Stimulated activated effector memory CD8-positive, alpha-beta T cell treated with anti-CD3 and anti-CD28 coated beads, Interleukin-12 subunit alpha, Interleukin-12 subunit beta, amount 100 ng/mL, for 72 hours (primary cell): ENCODE measurements at regions not wholly inside any gene's neighbourhood (a gene's known extent, or its start where the extent isn't known, plus 50 kb on each side); places are given as distances from the start of the nearest gene placed in this dataset.

ENCODE experiments used
- ATAC-seq: fragments of 150-1000 bp; cut with Tn5 transposase; 2 replicates; pipeline ENCODE4 v1.10.0; 2021
- DNase-seq, 2 donors: peaks; one replicate each; pipeline ENCODE4 v3.0.0; 2021 to 2022; ENCODE audit warnings: low spot score in 2 of 2
- H3K27ac Mint-ChIP-seq: one replicate; pipeline ENCODE4 v1.8.0; 2022; ENCODE audit warnings: mild to moderate bottlenecking, mixed read lengths
- H3K36me3 Mint-ChIP-seq: one replicate; pipeline ENCODE4 v1.8.0; 2022; ENCODE audit warnings: mild to moderate bottlenecking, mixed read lengths
- H3K4me1 Mint-ChIP-seq: one replicate; pipeline ENCODE4 v1.8.0; 2022; ENCODE audit warnings: mixed read lengths
- H3K4me3 Mint-ChIP-seq: one replicate; pipeline ENCODE4 v1.8.0; 2022; ENCODE audit warnings: mild to moderate bottlenecking, mixed read lengths
- H3K9me3 Mint-ChIP-seq: one replicate; pipeline ENCODE4 v1.8.0; 2022; ENCODE audit warnings: mixed read lengths

DNA sequence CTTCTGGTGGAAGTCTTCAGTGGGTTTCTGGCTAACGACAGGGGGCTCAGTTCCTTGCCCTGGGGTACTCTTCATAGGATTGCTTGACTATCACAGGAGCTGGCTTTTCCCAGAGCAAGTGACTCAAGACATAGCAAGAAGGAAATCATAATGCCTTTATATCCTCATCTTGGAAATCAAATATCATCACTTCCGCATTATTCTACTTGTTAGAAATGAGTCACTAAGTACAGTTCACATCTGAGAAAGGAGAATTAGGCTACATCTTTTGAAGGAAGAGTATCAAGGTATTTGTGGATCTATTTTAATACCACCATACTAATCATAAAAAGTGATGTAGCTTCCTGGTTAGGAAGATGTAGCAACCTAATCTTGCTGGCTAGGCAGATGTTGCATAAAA lies 148.2 kb upstream of the RAI14 start:
- Mint-ChIP-seq H3K36me3 (no peaks in the 10 kb centered on the region), H3K4me3 (no peak overlapping the region), H3K4me1 (no peaks in the 10 kb centered on the region), H3K27ac (no peak overlapping the region), H3K9me3 (no peaks in the 10 kb centered on the region)
- ATAC-seq (no peak), DNase-seq (no peak)

DNA sequence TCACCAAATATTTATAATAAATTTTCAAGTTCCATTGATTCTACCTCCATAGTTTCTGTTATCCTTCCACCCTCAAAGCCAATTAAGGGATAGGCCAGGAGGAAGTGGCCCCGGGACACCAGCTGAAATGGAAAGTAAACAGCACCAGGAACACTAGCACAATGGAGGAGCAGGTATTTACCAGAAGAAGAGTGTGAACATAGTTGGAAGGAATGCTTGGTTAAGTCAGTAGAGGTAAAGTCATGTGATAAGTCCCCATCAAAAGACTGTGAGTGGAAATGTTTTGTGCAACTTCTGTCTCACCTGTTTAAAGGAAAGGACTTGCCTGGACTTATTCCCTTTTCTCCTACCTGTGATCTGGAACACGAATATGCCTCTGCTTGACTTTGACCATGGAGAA lies 146.7 kb upstream of the RAI14 start:
- ATAC-seq (no peak), DNase-seq (no peak)
- no peaks in the 10 kb centered on the region for H3K4me1 Mint-ChIP-seq
- no peak overlapping the region for H3K27ac Mint-ChIP-seq
- no peaks in the 10 kb centered on the region for H3K36me3 Mint-ChIP-seq
- no peak overlapping the region for H3K4me3 Mint-ChIP-seq
- no peaks in the 10 kb centered on the region for H3K9me3 Mint-ChIP-seq

DNA sequence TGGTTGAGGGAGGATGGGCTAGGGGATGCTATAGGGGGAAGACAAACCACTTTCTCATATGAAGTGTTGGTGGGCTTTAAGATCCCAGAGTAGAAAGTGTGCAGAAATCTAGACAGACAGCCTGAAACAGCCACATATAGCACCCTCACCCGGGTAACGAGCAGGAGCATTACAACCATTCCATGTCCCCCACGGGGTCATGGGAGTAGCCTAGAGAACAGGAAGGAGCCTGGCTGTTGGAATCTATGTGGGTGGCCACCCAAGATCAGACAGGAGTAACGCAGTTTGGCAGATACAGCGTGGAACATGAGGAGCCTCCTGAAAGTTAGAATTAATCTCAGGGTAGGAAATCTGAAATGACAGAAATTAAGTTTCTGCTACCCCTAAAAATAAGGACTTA lies 146.1 kb upstream of the RAI14 start:
- Mint-ChIP-seq H3K27ac (no peak overlapping the region), H3K9me3 (no peaks in the 10 kb centered on the region), H3K4me3 (no peak overlapping the region), H3K4me1 (no peaks in the 10 kb centered on the region), H3K36me3 (no peaks in the 10 kb centered on the region)
- DNase-seq (no peak), ATAC-seq (no peak)

DNA sequence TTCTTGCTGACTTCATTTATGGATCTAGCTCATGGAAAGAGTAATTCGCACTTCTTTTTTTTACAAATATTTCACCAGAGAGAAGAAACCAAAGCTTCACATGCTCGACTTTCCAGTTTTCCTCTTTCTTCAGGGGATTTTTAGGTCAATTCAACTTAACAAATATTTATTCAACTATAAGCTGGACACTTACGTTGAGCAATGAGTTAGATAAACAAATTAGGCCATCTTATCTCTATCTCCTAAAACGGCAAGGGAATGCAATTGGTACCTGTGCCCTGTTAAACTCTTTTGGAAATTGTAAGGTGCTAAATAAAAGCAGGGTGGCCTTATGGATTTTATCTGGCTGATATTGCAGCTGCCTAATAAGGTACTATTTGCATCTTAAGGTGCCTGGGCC lies 145.1 kb upstream of the RAI14 start:
- Mint-ChIP-seq H3K4me3 (no peak overlapping the region), H3K36me3 (no peaks in the 10 kb centered on the region), H3K9me3 (no peaks in the 10 kb centered on the region), H3K4me1 (no peaks in the 10 kb centered on the region), H3K27ac (no peak overlapping the region)
- DNase-seq (no peak), ATAC-seq (no peak)

- Mint-ChIP-seq H3K9me3 (no peaks in the 10 kb centered on the region), H3K36me3 (no peaks in the 10 kb centered on the region), H3K27ac (no peak overlapping the region), H3K4me3 (no peak overlapping the region), H3K4me1 (no peaks in the 10 kb centered on the region)
- no peak for DNase-seq
- no peak for ATAC-seq
These were observed 144.6 kb upstream of the RAI14 start for GRCh38 chr5:34511481-34511880.

- Mint-ChIP-seq H3K36me3 (no peaks in the 10 kb centered on the region), H3K4me3 (no peak overlapping the region), H3K4me1 (no peaks in the 10 kb centered on the region), H3K27ac (no peak overlapping the region), H3K9me3 (no peaks in the 10 kb centered on the region)
- no peak for DNase-seq
- ATAC-seq, result no peak
These were observed 144.2 kb upstream of the RAI14 start for GRCh38 chr5:34511915-34512314.

DNA sequence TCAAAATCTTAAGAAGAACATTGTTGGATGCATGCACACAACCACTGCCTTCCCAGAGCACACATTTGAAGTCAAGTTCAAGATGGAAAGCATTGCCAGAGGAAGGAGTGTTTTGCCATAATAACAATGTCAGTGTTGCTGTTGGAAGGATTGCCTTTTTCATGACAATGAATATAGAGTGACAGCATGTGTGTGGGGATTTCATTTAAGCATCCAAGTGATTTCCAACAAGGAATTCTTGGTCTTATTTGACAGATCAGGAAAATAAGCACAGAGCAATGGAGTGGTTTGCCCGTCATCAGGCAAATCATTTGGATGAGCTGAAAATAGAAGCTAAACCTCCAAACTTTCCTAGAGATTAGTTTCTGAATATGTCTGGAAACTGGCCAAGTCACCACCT lies 140.0 kb upstream of the RAI14 start:
- DNase-seq (no peak), ATAC-seq (no peak)
- Mint-ChIP-seq H3K9me3 (no peaks in the 10 kb centered on the region), H3K4me3 (no peak overlapping the region), H3K36me3 (no peaks in the 10 kb centered on the region), H3K27ac (no peak overlapping the region), H3K4me1 (peaks cover 6% of the 10 kb centered on the region)

GRCh38 chr5:34516686-34517085 lies 139.4 kb upstream of the RAI14 start:
- H3K4me1 Mint-ChIP-seq, result peaks cover 6% of the 10 kb centered on the region
- ATAC-seq (no peak), DNase-seq (no peak)
- H3K27ac Mint-ChIP-seq, result no peak overlapping the region
- no peak overlapping the region for H3K4me3 Mint-ChIP-seq
- no peaks in the 10 kb centered on the region for H3K9me3 Mint-ChIP-seq
- H3K36me3 Mint-ChIP-seq, result no peaks in the 10 kb centered on the region

DNA sequence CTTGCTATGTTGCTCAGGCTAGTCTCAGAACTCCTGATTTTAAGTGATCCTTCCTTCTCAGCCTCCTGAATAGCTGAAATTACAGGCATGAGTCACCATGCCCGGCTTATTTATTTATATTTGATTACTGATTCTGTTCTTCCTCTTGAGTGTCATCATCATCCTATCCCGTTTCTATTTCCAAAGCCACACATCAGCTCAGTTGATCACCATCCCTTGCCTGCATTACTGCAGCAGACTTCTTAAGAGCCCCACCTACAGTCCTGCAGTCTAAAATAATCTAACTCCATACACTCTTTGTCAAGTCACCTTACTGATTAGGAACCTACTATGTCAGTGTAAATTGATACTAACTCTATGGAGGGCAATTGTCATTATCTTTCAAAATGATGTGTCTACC lies 138.9 kb upstream of the RAI14 start:
- Mint-ChIP-seq H3K27ac (no peak overlapping the region), H3K36me3 (no peaks in the 10 kb centered on the region), H3K4me3 (no peak overlapping the region), H3K4me1 (peaks cover 6% of the 10 kb centered on the region), H3K9me3 (no peaks in the 10 kb centered on the region)
- ATAC-seq (peak; percentile 65), DNase-seq (no peak)

- Mint-ChIP-seq H3K4me1 (peaks cover 6% of the 10 kb centered on the region), H3K36me3 (no peaks in the 10 kb centered on the region), H3K27ac (no peak overlapping the region), H3K4me3 (no peak overlapping the region), H3K9me3 (no peaks in the 10 kb centered on the region)
- ATAC-seq (no peak), DNase-seq (no peak)
These were observed 136.5 kb upstream of the RAI14 start for GRCh38 chr5:34519489-34520220.

DNA sequence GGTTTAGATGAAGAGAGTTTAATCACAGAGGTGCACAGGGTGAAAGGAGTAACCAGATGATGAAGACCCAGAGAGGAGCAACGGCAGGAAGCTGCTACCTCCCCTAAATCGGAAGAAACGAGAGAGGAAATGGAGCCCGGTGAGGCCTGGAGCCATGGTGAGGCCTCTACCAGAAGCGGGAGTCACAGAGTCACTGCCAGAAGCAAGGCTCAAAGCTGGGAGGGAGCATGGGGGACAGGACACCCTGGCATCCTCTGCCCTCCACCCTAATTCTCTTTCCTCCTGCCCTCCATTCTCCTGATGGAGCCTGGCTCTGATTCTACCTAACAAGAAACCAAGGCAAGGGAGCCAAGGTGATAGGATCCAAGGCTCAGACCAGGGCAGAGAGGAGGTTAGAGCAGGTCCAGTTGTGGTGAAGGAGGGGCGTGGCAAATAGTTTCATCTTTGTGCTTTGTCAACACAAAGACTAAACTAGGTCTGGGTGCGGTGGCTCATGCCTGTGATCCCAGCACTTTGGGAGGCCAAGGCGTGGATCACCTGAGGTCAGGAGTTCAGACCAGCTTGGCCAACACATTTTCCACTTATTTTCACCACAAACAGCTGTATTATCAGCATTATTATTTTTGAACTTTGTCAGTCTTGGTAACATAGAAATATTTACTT lies 134.4 kb upstream of the RAI14 start:
- Mint-ChIP-seq H3K4me1 (peaks cover 6% of the 10 kb centered on the region), H3K4me3 (no peak overlapping the region), H3K9me3 (no peaks in the 10 kb centered on the region), H3K27ac (no peak overlapping the region), H3K36me3 (no peaks in the 10 kb centered on the region)
- DNase-seq, result no peak
- no peak for ATAC-seq

- Mint-ChIP-seq H3K9me3 (no peaks in the 10 kb centered on the region), H3K27ac (no peak overlapping the region)
- peak; percentile 14 to 66 for DNase-seq
These were observed 133.3 kb upstream of the RAI14 start for GRCh38 chr5:34522599-34523386.

DNA sequence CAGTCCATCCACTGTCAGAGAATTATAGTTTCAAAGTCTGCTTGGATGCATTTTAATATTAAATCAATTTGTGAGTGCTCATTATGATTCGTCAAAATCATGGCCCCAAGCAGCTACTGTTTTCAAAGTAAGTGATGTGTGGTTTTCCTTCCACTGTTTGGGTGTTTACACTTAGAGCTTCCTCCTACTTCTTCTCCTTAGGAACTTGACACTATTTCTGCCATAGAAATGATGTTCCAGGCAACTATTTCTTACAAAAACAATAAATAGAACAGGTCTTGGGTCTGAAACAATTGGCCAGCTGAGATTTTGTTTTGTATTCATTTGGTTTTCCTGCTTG lies 132.8 kb upstream of the RAI14 start:
- Mint-ChIP-seq H3K36me3 (no peaks in the 10 kb centered on the region), H3K27ac (no peak overlapping the region), H3K4me1 (no peaks in the 10 kb centered on the region), H3K4me3 (no peak overlapping the region), H3K9me3 (no peaks in the 10 kb centered on the region)
- DNase-seq (no peak), ATAC-seq (no peak)

More at GRCh38 chr5:34522599-34523386, 133.3 kb upstream of the RAI14 start:
- ATAC-seq, result peak; percentile 72
- H3K4me1 Mint-ChIP-seq, result no peaks in the 10 kb centered on the region
- H3K4me3 Mint-ChIP-seq, result no peak overlapping the region
- no peaks in the 10 kb centered on the region for H3K36me3 Mint-ChIP-seq

DNA sequence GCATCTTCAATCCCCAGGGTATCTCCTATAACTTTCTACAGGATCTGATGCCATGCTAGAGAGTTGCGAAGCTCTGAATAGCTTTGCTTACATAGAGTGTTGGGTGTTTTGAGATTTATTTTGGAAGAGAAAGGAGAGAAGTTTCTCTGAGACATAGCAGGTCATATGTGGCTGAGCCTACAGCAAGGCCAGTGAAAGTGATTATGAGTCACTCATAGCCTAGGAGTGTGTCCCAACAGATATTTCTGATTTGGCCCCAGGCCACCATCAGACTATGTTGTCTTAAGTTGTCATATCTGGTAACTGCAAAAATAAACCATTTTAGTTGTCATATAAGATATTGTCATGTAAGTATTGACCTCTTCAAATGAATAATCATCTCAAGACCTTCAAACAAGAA lies 132.0 kb upstream of the RAI14 start:
- no peak for DNase-seq
- H3K4me3 Mint-ChIP-seq, result no peak overlapping the region
- ATAC-seq, result peak; percentile 52
- no peaks in the 10 kb centered on the region for H3K36me3 Mint-ChIP-seq
- no peak overlapping the region for H3K27ac Mint-ChIP-seq
- H3K9me3 Mint-ChIP-seq, result no peaks in the 10 kb centered on the region
- no peaks in the 10 kb centered on the region for H3K4me1 Mint-ChIP-seq

GRCh38 chr5:34525761-34526160 lies 130.4 kb upstream of the RAI14 start:
- ATAC-seq, result no peak
- Mint-ChIP-seq H3K4me3 (no peak overlapping the region), H3K27ac (no peak overlapping the region), H3K36me3 (no peaks in the 10 kb centered on the region), H3K4me1 (no peaks in the 10 kb centered on the region), H3K9me3 (no peaks in the 10 kb centered on the region)
- DNase-seq, result no peak
